OCI-LY3 (cell line): ENCODE measurements at regions not wholly inside any gene's neighbourhood (a gene's known extent, or its start where the extent isn't known, plus 50 kb on each side); places are given as distances from the start of the nearest gene placed in this dataset.

Experiments used
- CTCF ChIP-seq: fragments of 200-600, 300-600 bp; sonication (generic); IDR thresholded peaks from 2 replicates; pipeline ENCODE4 v1.5.1; 2014; ENCODE audit warnings: antibody characterized with exemption, low read length, low read depth
- EZH2phosphoT487 ChIP-seq: fragments of 200-600 bp; shearing (Covaris generic); IDR thresholded peaks from 2 replicates; pipeline ENCODE4 v1.6.1; 2018; ENCODE audit warnings: antibody characterized with exemption, mixed run types, low read depth

- TF ChIP-seq CTCF: no peak
- no peak for TF ChIP-seq EZH2phosphoT487
Measured at GRCh38 chr12:53804429-53804828, 52.6 kb upstream of the CISTR start.
